Activated naive CD4-positive, alpha-beta T cell treated with anti-CD3 and anti-CD28 coated beads for 36 hours (primary cell): ENCODE measurements at regions not wholly inside any gene's neighbourhood (a gene's known extent, or its start where the extent isn't known, plus 50 kb on each side); places are given as distances from the start of the nearest gene placed in this dataset.
A peak's percentile ranks its signal among the peaks of the same experiment; 100 is the strongest.

Source experiments
- CTCF ChIA-PET: fragments of 350-600 bp; sonication (Branson Sonifier 250); formaldehyde crosslinking; loops from one replicate; lab custom pipeline; 2021; ENCODE audit warnings: antibody characterized with exemption; lab: Charles Lee
- DNase-seq: peaks from one replicate; pipeline ENCODE4 v3.0.0-alpha.2; 2020
- H3K27ac Mint-ChIP-seq: one replicate; pipeline ENCODE4 v1.8.0; 2021; ENCODE audit warnings: mild to moderate bottlenecking, mixed read lengths
- H3K27me3 Mint-ChIP-seq: one replicate; pipeline ENCODE4 v1.8.0; 2021; ENCODE audit warnings: low read depth, mixed read lengths
- H3K36me3 Mint-ChIP-seq: one replicate; pipeline ENCODE4 v1.8.0; 2021; ENCODE audit warnings: low read depth, mixed read lengths
- H3K4me1 Mint-ChIP-seq: one replicate; pipeline ENCODE4 v1.8.0; 2021; ENCODE audit warnings: low read depth, mixed read lengths
- H3K4me3 Mint-ChIP-seq: one replicate; pipeline ENCODE4 v1.8.0; 2021; ENCODE audit warnings: mild to moderate bottlenecking, moderate library complexity, mixed read lengths
- H3K9me3 Mint-ChIP-seq: one replicate; pipeline ENCODE4 v1.8.0; 2021; ENCODE audit warnings: mixed read lengths
- intact Hi-C: fragments of 100-400 bp; cut with micrococcal nuclease; formaldehyde crosslinking; loops from one replicate; pipeline ENCODE4 v1.15.1; 2023

- no peak overlapping the region for H3K27ac Mint-ChIP-seq
- H3K27me3 Mint-ChIP-seq, result no peaks in the 10 kb centered on the region
- CTCF ChIA-PET, result interaction anchor here (0.7 to 1.9 kb wide), 3 partner anchors 26 to 162 kb away, joined by 3 to 4 read pairs (median 3); no protein-coding TSS in a partner anchor
- H3K36me3 Mint-ChIP-seq, result no peaks in the 10 kb centered on the region
- no peak overlapping the region for H3K4me3 Mint-ChIP-seq
- no peak for DNase-seq
- peaks cover 23% of the 10 kb centered on the region for H3K4me1 Mint-ChIP-seq
- intact Hi-C loops, result no loop called here
- no peaks in the 10 kb centered on the region for H3K9me3 Mint-ChIP-seq
Measured at GRCh38 chr16:85454171-85454872, 158.8 kb upstream of the GSE1 start.

GRCh38 chr16:85455534-85455933 is 157.6 kb upstream of the GSE1 start:
- Mint-ChIP-seq H3K9me3 (no peaks in the 10 kb centered on the region), H3K4me1 (peaks cover 17% of the 10 kb centered on the region), H3K36me3 (no peaks in the 10 kb centered on the region), H3K27ac (no peak overlapping the region), H3K4me3 (no peak overlapping the region), H3K27me3 (peaks cover under 1% of the 10 kb centered on the region)
- intact Hi-C loops, result no loop called here
- DNase-seq, result no peak
- CTCF ChIA-PET, result interaction anchor here (0.8 to 1.3 kb wide), 2 partner anchors 36 to 62 kb away, joined by 3 read pairs; no protein-coding TSS in a partner anchor

- Mint-ChIP-seq H3K4me1 (peaks cover 11% of the 10 kb centered on the region), H3K27ac (no peak overlapping the region), H3K27me3 (peaks cover 6% of the 10 kb centered on the region), H3K36me3 (no peaks in the 10 kb centered on the region), H3K4me3 (no peak overlapping the region), H3K9me3 (no peaks in the 10 kb centered on the region)
- CTCF ChIA-PET, result no interaction called here
- intact Hi-C loops, result no loop called here
- no peak for DNase-seq
Measured at GRCh38 chr16:85457366-85457765, 155.8 kb upstream of the GSE1 start.

DNA sequence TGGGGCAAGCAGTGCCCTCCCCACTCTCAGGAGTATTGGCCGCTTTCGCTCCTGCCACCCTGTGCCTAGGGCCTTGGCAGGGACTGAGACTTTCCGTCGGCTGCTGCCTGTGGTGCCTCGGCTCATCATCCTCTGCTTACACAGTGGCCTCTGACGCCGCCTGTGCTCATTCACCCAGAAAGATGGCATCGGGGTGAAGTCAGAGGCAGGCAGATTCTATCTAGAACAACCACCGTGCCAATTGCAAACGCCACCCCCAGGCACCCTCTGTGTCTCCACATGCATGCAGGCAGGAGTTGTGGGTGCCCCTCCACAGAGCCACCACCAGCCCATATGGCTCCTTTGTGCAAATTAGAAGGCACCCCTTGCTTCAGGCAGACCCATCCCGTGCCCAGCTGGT is 154.2 kb upstream of the GSE1 start:
- H3K27me3 Mint-ChIP-seq, result peaks cover 11% of the 10 kb centered on the region
- CTCF ChIA-PET, result no interaction called here
- no peak for DNase-seq
- H3K9me3 Mint-ChIP-seq, result no peaks in the 10 kb centered on the region
- H3K4me1 Mint-ChIP-seq, result peaks cover 5% of the 10 kb centered on the region
- intact Hi-C loops, result no loop called here
- H3K27ac Mint-ChIP-seq, result no peak overlapping the region
- no peaks in the 10 kb centered on the region for H3K36me3 Mint-ChIP-seq
- H3K4me3 Mint-ChIP-seq, result no peak overlapping the region

GRCh38 chr16:85459529-85460251 is 153.4 kb upstream of the GSE1 start:
- Mint-ChIP-seq H3K27me3 (peaks cover 11% of the 10 kb centered on the region), H3K36me3 (no peaks in the 10 kb centered on the region), H3K9me3 (no peaks in the 10 kb centered on the region), H3K27ac (no peak overlapping the region), H3K4me1 (peaks cover 5% of the 10 kb centered on the region), H3K4me3 (no peak overlapping the region)
- CTCF ChIA-PET, result interaction anchor here (0.7 kb wide), 1 partner anchor 150 kb away, joined by 6 read pairs; no protein-coding TSS in a partner anchor
- intact Hi-C loops, result no loop called here
- no peak for DNase-seq

DNA sequence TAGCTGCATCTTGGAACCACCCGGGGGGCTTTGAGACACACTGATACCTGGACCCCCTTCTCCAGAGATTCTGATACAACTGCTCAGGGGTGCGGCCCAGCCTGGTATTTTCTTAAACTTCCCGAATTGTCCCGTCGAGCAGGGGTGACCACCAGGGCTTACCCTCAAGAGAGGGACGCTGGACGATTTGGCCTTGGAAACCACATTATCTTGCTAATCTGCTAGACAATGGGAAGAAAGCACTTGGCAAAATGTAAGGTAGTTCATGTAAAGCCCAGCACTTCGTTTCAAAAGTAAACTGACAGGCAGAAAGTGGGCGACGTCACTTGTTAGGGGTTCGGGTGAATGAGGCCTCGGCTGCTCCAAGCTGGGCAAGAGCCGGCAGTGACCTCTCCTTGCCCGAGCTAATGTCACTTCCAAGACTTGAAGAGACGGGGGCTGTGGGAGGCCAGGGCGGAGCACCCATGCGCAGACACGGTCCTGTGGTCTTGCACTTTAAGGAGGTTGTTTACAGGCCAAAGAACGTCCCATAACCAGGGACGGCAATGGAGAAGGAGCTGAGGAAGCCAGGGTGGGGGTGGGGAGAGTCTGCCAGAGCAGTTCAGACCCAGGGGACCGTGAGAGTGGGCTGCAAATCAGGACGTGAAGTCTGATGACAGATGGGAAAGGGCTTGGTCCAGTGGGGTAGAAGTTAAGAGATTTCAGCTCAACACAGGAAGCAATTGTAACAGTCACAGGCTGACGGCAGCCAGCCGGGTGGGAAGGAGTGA is 152.7 kb upstream of the GSE1 start:
- Mint-ChIP-seq H3K4me1 (peaks cover 5% of the 10 kb centered on the region), H3K27ac (no peak overlapping the region), H3K36me3 (no peaks in the 10 kb centered on the region), H3K4me3 (no peak overlapping the region), H3K27me3 (peaks cover 13% of the 10 kb centered on the region), H3K9me3 (no peaks in the 10 kb centered on the region)
- no peak for DNase-seq
- intact Hi-C loops, result no loop called here
- CTCF ChIA-PET, result interaction anchor here (1.8 kb wide), 1 partner anchor 155 kb away, joined by 8 read pairs; no protein-coding TSS in a partner anchor

GRCh38 chr16:85461022-85461813 is 151.9 kb upstream of the GSE1 start:
- Mint-ChIP-seq H3K4me3 (no peak overlapping the region), H3K4me1 (peaks cover 5% of the 10 kb centered on the region), H3K27me3 (peaks cover 15% of the 10 kb centered on the region), H3K36me3 (no peaks in the 10 kb centered on the region), H3K27ac (no peak overlapping the region), H3K9me3 (no peaks in the 10 kb centered on the region)
- no peak for DNase-seq
- CTCF ChIA-PET, result interaction anchor here (0.6 to 1.8 kb wide), 3 partner anchors 30 to 155 kb away, joined by 3 to 8 read pairs (median 3); no protein-coding TSS in a partner anchor
- intact Hi-C loops, result no loop called here

- H3K36me3 Mint-ChIP-seq, result no peaks in the 10 kb centered on the region
- CTCF ChIA-PET, result interaction anchor here (0.5 to 1.8 kb wide), 4 partner anchors 29 to 154 kb away, joined by 3 to 8 read pairs (median 4); no protein-coding TSS in a partner anchor
- DNase-seq, result peak; percentile 37
- H3K4me1 Mint-ChIP-seq, result peaks cover 5% of the 10 kb centered on the region
- H3K27ac Mint-ChIP-seq, result no peak overlapping the region
- H3K4me3 Mint-ChIP-seq, result peak overlapping the region; percentile 63
- intact Hi-C loops, result no loop called here
- no peaks in the 10 kb centered on the region for H3K9me3 Mint-ChIP-seq
- peaks cover 15% of the 10 kb centered on the region for H3K27me3 Mint-ChIP-seq
Measured at GRCh38 chr16:85461814-85462713, 151.1 kb upstream of the GSE1 start.

DNA sequence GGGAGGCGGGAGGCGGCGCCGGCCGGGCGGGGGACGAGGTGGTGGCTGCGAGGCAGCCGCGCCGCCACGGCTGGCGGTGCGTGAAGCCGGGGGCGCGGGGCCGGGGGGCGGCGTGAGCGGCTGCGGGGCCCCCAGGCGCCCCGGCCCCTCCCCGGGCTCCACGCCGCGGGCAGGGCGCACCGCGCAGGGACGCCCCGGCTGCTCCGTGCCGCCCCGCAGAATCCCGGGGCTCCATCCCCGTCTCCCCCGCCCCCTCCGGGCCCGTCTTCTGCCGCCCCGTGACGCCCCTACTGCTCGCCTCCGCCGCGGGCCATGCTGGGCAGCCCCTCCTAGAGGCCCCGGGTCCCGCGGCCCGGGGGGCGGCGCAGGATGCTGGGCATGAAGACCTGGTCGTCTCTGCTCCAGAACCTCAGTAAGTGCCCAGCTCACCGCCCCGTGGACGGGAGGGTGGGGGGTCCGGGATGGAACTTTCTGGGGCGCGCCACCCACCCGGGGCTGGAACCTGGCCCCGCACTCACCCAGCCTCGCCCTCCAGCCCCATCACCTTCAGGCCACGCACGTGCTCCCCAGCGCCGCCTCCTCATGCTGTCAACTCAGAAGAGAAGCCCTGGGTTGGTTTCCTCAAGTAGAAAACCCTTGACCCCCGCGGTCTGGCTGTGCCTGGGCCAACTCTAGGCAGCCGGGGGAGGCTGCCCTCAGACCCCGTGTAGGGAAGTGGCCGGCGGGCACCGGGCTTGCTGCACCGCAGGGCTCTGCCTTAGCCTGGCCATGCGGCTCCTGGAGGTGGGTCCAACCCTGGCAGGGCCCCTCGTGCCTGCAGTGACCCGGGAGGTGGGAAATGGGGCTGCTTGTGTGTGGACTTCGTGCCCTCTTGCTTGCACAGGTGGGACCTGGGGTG is 150.2 kb upstream of the GSE1 start:
- no peak overlapping the region for H3K27ac Mint-ChIP-seq
- H3K9me3 Mint-ChIP-seq, result no peaks in the 10 kb centered on the region
- no peaks in the 10 kb centered on the region for H3K36me3 Mint-ChIP-seq
- H3K4me1 Mint-ChIP-seq, result peaks cover 5% of the 10 kb centered on the region
- intact Hi-C loops, result no loop called here
- no peak for DNase-seq
- H3K4me3 Mint-ChIP-seq, result no peak overlapping the region
- CTCF ChIA-PET, result interaction anchor here (1.1 to 1.8 kb wide), 2 partner anchors 47 to 153 kb away, joined by 3 to 8 read pairs; no protein-coding TSS in a partner anchor
- peaks cover 15% of the 10 kb centered on the region for H3K27me3 Mint-ChIP-seq

- DNase-seq, result no peak
- Mint-ChIP-seq H3K9me3 (no peaks in the 10 kb centered on the region), H3K4me1 (peaks cover 5% of the 10 kb centered on the region), H3K27ac (no peak overlapping the region), H3K36me3 (no peaks in the 10 kb centered on the region), H3K4me3 (no peak overlapping the region), H3K27me3 (peaks cover 15% of the 10 kb centered on the region)
- intact Hi-C loops, result no loop called here
- CTCF ChIA-PET, result interaction anchor here (1.9 kb wide), 1 partner anchor 152 kb away, joined by 6 read pairs; no protein-coding TSS in a partner anchor
Measured at GRCh38 chr16:85463672-85464382, 149.3 kb upstream of the GSE1 start.
